Activated CD4-positive, alpha-beta T cell treated with anti-CD3 and anti-CD28 coated beads, Interleukin-10, Interleukin-2, amounts not matched to agents 100 ng/mL and 50 ng/mL, durations not matched to agents 16 hours and 8 hours (primary cell): ENCODE measurements at regions not wholly inside any gene's neighbourhood (a gene's known extent, or its start where the extent isn't known, plus 50 kb on each side); places are given as distances from the start of the nearest gene placed in this dataset.
A peak's percentile ranks its signal among the peaks of the same experiment; 100 is the strongest.

ENCODE experiments used
- DNase-seq: peaks from one replicate; pipeline ENCODE4 v3.0.0-alpha.2; 2020

DNA sequence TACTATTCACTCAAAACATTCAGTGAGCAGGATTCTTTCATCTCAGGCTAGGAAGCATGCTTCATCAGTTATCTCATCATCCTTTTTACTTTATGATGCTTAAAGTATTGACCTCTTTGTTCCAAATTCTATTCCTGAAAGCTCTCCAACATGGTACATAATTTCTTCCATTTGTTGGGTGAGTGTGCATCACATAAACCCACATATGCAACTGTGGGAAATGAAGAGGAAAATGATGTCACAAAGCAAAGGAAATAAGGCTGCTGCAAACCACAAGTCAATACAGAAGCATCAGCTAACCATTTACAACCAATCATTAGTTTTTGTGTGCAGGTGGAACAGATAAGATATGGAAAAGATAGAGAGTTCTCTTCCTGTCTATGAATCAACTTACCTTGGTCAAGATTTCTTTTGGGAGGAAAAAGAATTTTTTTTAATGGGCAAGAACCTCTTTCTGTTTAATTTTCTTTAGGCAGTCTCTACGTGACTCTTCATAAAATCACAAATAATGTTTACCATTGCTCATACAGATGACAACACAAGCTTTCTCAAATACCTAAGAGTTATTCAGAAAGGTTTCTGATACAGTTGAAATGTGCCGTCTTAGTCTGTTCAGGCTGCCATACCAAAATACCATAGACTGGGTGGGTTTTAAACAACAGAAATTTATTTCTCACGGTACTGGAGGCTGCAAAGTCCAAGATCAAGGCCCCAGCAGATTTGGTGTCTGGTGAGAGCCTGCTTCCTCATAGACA, 259.9 kb downstream of the ADGRG6 start:
- DNase-seq = no peak

DNA sequence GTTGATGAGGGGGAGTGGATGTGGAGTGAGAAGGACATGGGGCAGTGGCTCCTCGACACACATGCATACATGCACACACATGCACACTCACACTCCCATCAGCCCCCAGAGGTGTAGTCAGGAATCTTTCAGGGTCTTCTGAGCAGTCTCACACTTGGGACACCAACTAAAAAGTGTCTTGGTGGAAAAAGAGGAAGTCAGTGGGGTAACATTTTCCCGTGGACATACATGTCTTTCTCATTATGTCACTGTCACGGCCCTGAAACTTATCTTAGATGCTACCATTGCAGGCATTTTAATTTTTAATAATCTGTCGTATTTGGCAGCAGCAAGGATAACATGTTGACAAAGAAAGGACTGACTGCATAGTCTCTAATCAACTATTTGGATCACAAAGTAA, 261.1 kb downstream of the ADGRG6 start:
- DNase-seq = no peak

- peak; percentile 63 for DNase-seq
Measured at GRCh38 chr6:142566628-142567396, 265.0 kb downstream of the ADGRG6 start.

DNA sequence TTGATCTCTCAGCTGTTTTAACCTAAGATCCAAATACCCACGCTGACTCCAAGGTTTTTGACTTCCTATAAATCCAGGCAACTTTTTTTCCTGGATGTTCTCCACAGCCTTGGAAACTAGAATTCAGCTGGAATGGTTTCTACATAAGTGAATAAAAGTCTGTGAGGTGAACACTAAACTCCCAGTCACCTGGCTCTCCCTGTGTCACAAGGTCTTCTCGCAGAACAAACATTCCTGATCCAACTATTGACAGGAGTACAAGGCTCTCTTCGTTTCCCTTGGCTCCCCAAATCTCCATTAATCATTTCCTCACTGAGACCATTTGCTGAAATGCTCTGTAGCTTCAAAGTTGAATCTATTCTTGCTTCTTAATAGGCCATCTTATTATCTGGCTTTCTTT, 265.7 kb downstream of the ADGRG6 start:
- no peak for DNase-seq

GRCh38 chr6:142568857-142569597, 267.2 kb downstream of the ADGRG6 start:
- peak; percentile 69 for DNase-seq

DNA sequence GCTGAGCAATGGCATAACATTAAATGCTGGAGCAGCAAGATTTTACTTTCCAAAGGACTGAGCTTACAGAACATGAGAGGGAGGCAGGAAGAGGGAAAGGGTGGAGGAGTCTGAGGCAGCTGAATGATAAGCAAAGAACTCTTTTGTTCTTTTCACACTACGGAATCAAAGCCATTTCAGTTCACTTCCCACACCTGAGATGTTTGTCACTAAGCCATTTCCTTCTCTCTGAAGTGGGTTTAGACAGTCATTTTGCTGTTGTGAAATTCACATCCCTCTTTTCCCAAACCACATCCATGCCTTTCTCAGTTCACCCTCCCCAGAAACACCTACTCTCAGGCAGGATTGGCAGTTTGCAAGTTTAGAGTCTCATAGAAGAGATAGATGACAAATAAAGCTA, 267.9 kb downstream of the ADGRG6 start:
- peak; percentile 60 for DNase-seq

- DNase-seq = peak; percentile 49
Measured at GRCh38 chr6:142570221-142570671, 268.4 kb downstream of the ADGRG6 start.

DNA sequence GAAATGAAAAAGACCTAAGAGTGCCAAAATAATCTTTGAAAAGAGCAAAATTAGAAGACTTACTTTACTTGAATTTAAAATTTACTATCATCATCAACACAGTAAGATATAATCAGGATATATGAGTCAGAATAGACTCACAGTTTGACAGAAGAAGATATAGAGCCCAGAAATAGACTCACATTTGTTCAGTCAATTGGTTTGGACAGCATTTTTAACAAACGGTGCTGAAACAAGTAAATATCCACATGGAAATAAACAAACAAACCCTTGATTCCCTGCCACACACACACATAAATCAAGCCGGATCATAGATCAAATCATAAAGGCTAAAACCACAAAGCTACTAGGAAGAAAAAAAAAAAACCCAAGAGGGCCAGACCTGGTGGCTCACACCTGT, 291.1 kb downstream of the ADGRG6 start:
- no peak for DNase-seq

DNA sequence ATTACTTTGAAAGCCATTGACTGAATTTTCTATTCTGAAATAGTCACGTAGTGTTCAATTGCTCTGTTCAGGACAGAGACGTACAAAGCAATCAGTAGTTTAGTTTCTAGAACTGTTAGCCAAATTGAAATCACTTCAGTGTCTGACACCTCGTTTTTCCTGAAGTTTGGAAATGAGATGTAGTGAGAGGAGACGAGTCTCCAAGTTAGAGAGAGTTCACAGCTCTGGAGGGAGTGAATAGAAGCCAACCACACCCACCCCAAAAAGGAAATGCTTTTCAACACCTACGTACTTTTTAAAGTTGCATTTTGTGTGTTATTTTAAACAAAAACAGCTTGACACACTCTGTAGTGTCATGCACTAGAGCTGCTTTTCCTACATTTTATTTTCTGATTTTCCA, 296.0 kb downstream of the ADGRG6 start:
- DNase-seq = no peak

DNA sequence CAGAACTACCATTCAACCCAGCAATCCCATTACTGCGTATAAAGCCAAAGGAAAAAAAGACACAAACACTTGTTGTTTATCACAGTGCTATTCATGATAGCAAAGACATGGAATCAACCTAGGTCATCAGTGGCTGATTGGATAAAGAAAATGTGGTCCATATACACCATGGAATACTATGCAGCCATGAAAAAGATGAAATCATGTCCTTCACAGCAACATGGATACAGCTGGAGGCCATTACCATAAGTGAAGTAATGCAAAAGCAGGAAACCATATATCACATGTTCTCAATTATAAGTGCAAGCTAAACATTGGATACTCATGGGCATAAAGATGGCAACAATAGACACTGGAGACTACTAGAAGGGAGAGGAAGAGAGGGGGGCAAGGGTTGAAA, 299.6 kb downstream of the ADGRG6 start:
- no peak for DNase-seq

- no peak for DNase-seq
Measured at GRCh38 chr6:142602972-142603371, 301.2 kb downstream of the ADGRG6 start.

- no peak for DNase-seq
Measured at GRCh38 chr6:142605922-142606485, 304.2 kb downstream of the ADGRG6 start.

DNA sequence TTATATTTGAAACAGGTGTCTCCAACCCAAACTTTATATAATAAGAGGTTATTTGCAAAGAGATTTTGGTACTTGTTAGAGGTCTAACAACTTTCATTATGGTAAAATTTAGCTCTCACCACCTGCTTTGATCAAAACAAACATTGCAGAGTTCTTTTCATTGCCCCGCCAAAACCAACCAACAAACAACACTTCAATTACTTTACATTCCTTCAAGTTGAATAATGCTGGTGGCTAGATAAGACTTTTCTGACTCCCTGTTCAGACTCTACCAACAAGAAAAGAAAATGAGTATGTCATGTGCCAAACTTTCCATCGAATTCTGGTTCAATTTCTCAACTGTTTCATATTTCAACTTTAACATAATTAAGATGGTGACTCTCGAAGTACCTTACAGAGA, 311.1 kb downstream of the ADGRG6 start:
- no peak for DNase-seq

DNA sequence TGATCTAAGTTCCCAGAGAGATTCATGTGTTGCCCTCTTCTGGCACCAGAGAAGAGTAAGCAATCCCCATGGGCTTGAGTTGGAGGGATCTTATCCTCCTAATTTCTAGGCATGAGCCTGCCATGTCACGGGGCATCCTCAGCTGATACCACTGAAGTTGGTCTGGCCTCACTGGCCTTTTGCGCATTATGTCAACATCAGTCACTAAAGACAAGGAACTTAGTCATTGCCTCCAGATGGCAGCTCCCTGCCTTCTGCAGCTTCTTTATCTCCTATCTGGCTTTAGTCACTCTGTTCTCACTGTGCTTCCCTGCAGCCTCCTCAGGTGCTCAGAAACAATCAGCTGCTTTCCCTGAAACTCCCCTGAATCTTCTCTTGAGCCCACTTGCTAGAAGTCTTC, 312.2 kb downstream of the ADGRG6 start:
- DNase-seq = no peak

DNA sequence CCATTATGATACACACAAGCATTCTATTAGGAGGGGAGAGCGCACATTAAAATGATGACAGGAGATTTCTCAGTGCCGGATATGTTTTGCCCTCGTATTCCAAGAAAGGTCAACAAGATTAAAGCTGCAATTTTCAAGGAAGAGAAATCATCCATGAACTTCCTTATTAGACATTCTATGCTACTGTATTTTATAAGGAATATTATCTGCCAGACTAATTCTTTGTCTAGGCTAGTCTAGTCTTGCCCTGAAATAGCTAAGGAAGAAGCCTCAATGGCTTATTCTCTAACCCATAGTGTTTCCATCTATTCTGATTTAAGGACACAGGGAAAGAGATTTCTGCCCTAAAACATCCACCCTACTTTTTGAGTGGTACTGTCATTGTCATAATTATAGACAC, 315.4 kb downstream of the ADGRG6 start:
- no peak for DNase-seq

DNA sequence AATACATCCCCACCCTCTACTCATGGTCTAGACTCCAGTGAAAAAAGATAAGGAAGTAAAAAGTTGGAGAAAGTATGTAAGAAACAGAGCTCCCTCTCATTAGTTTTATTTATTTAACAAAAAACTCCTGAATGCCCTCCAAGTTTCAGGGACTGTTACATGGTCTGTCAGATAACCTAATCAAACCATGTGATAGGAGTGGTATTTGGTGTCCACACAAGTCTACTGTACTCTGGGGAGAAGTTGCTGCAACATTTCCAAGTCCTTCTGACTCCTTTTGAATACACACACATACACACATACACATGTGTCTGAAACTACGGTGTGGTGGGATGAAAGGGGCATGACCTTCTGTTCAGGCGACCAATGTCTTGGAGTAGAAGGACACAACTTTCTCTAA, 320.0 kb downstream of the ADGRG6 start:
- DNase-seq = no peak

- DNase-seq = no peak
Measured at GRCh38 chr6:142624978-142625715, 319.8 kb downstream of the HIVEP2 start.

DNA sequence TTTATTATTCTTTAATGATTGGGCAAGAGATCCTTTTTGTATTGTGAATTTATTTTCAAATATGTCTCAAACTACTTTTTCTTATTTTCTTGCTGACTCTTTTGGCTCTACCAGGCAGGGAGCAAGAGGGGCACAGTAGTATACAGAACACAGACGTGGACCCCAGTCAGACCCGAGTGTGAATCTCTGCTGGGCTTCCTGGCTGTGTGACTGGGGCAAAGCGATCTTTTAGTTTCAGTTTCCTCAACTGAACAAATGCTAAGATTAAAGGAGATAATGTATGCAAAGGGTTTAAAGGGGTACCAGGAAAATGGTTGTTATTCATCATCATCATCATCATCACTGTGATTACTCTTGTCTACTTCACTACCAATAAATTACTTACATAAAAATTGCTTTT, 317.5 kb downstream of the HIVEP2 start:
- DNase-seq = no peak

DNA sequence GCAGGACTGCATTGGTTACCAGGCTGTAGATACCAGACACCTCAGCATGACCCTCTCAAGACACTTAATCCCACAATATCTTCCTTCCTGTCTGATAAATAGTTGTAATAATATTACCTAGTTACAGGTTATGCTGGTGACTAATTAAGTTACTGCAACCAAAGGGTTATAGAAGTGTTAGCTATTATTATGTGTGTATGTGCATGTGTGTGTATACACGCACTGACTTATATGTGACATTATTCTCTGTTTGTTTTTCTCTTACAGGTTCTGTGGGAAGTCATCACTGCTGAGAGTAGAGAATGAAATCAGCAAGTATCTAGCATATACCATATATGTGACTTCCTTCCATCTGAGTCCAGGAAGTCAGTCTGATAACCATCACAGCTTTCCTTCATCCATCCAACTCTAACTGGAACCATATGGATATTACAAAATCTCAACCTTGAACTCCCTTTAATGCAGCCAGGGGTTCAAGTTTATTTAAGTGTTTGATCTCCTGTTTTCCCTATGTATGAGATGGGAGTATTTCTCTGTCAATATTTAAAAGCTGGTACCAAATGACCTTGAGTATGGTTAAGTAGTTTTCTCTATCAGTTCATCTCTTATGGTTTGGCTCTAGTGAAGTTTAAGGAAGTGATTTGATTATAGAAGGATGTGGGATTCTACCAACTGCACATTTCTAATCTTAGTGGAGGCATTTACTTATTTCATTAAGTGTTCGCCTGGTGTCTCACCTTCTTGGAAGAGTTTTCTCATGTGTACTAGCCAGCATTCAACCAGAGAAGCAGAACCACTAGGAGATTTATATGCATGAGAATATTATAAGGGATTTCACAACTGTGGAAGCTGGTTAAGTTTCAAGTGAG, 313.2 kb downstream of the HIVEP2 start:
- DNase-seq = no peak

GRCh38 chr6:142633317-142633716, 311.7 kb downstream of the HIVEP2 start:
- DNase-seq = no peak

DNA sequence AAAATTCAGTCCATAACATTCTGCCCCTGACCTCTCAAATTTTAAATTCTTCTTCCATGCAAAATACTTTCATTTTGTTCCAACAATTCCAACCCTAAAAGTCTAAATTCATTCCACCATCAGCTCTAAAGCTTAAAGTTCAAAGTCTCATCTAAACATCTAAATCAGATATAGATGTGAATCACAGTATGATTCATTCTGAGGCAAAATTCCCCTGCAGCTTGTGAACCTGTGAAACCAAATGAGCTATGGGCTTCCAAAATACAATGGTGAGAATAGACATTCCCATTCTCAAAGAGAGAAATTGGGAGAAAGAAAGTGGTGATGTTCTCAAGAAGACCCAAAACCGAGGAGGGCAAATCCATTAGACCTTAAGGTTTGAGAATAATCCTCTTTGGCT, 309.8 kb downstream of the HIVEP2 start:
- no peak for DNase-seq
